ENCODE measurements at regions not wholly inside any gene's neighbourhood (a gene's known extent, or its start where the extent isn't known, plus 50 kb on each side); places are given as distances from the start of the nearest gene placed in this dataset.

GRCh38 chr5:142446960-142447279, 122.1 kb upstream of the SPRY4 start:
- H3K79me2 ChIP-seq (ENCODE audit: insufficient read depth, low read length): no peaks in the 10 kb centered on the region
- no peak for TF ChIP-seq CTCF (conservative IDR thresholded peaks at IDR 0.05; ENCODE audit: low read length)
- no peak overlapping the region for H3K4me3 ChIP-seq (ENCODE audit: low read length, poor library complexity, severe bottlenecking)
- H3K9ac ChIP-seq (ENCODE audit: low read depth, low read length, poor library complexity, severe bottlenecking): no peak overlapping the region
- no peak overlapping the region for H3K4me2 ChIP-seq (ENCODE audit: low read depth, low read length, poor library complexity, severe bottlenecking)
- no peaks in the 10 kb centered on the region for H4K20me1 ChIP-seq (ENCODE audit: insufficient read depth, low read length, poor library complexity, severe bottlenecking)
- peaks cover 3% of the 10 kb centered on the region for H3K4me1 ChIP-seq (ENCODE audit: insufficient read depth, low read length, poor library complexity, severe bottlenecking)
- no peak overlapping the region for H2AFZ ChIP-seq (ENCODE audit: low read length)
- H3K27me3 ChIP-seq (ENCODE audit: insufficient read depth, low read length, poor library complexity, severe bottlenecking): no peaks in the 10 kb centered on the region
- no peaks in the 10 kb centered on the region for H3K9me2 ChIP-seq (replicated peaks; ENCODE audit: low read depth, low read length)
- no peaks in the 10 kb centered on the region; the same call in 1 of the 2 replicates for H3F3A ChIP-seq (ENCODE audit: low read depth)
- H3K36me3 ChIP-seq (ENCODE audit: insufficient read depth, low read length): no peaks in the 10 kb centered on the region
- H3K9me3 ChIP-seq (ENCODE audit: insufficient read depth, low read depth, low read length): peaks cover 7% of the 10 kb centered on the region; the same call in 1 of the 2 replicates

GRCh38 chr5:142446131-142446959, 121.5 kb upstream of the SPRY4 start:
- Histone ChIP-seq H3K4me1 (ENCODE audit: insufficient read depth, low read length, poor library complexity, severe bottlenecking) (peaks cover 9% of the 10 kb centered on the region), H3K36me3 (ENCODE audit: insufficient read depth, low read length) (no peaks in the 10 kb centered on the region), H3K27me3 (ENCODE audit: insufficient read depth, low read length, poor library complexity, severe bottlenecking) (no peaks in the 10 kb centered on the region), H3K4me3 (ENCODE audit: low read length, poor library complexity, severe bottlenecking) (no peak overlapping the region), H3K4me2 (ENCODE audit: low read depth, low read length, poor library complexity, severe bottlenecking) (no peak overlapping the region), H3K9me2 (replicated peaks; ENCODE audit: low read depth, low read length) (no peaks in the 10 kb centered on the region), H3K9me3 (ENCODE audit: insufficient read depth, low read depth, low read length) (peaks cover 7% of the 10 kb centered on the region; the same call in 1 of the 2 replicates), H4K20me1 (ENCODE audit: insufficient read depth, low read length, poor library complexity, severe bottlenecking) (no peaks in the 10 kb centered on the region), H3K79me2 (ENCODE audit: insufficient read depth, low read length) (no peaks in the 10 kb centered on the region), H3K9ac (ENCODE audit: low read depth, low read length, poor library complexity, severe bottlenecking) (no peak overlapping the region), H3F3A (ENCODE audit: low read depth) (no peaks in the 10 kb centered on the region; the same call in 1 of the 2 replicates), H2AFZ (ENCODE audit: low read length) (no peak overlapping the region)
- no peak for TF ChIP-seq EZH2phosphoT487 (IDR thresholded peaks at IDR 0.05; ENCODE audit: borderline replicate concordance)
- no peak for TF ChIP-seq CTCF (conservative IDR thresholded peaks at IDR 0.05; ENCODE audit: low read length)

GRCh38 chr5:142445266-142445665, 120.4 kb upstream of the SPRY4 start:
- Histone ChIP-seq H3K9ac (ENCODE audit: low read depth, low read length, poor library complexity, severe bottlenecking) (no peak overlapping the region), H3K79me2 (ENCODE audit: insufficient read depth, low read length) (no peaks in the 10 kb centered on the region), H3K4me1 (ENCODE audit: insufficient read depth, low read length, poor library complexity, severe bottlenecking) (peaks cover 13% of the 10 kb centered on the region), H2AFZ (ENCODE audit: low read length) (no peak overlapping the region), H4K20me1 (ENCODE audit: insufficient read depth, low read length, poor library complexity, severe bottlenecking) (no peaks in the 10 kb centered on the region), H3F3A (ENCODE audit: low read depth) (no peaks in the 10 kb centered on the region; the same call in 1 of the 2 replicates), H3K4me3 (ENCODE audit: low read length, poor library complexity, severe bottlenecking) (no peak overlapping the region), H3K36me3 (ENCODE audit: insufficient read depth, low read length) (no peaks in the 10 kb centered on the region), H3K9me3 (ENCODE audit: insufficient read depth, low read depth, low read length) (peaks cover 4% of the 10 kb centered on the region; the same call in 1 of the 2 replicates), H3K27me3 (ENCODE audit: insufficient read depth, low read length, poor library complexity, severe bottlenecking) (no peaks in the 10 kb centered on the region), H3K9me2 (replicated peaks; ENCODE audit: low read depth, low read length) (no peaks in the 10 kb centered on the region), H3K4me2 (ENCODE audit: low read depth, low read length, poor library complexity, severe bottlenecking) (no peak overlapping the region)
- TF ChIP-seq EZH2phosphoT487 (IDR thresholded peaks at IDR 0.05; ENCODE audit: borderline replicate concordance): no peak

- H3F3A ChIP-seq (ENCODE audit: low read depth): no peaks in the 10 kb centered on the region
Observed at GRCh38 chr5:142441616-142442015, 116.8 kb upstream of the SPRY4 start.

More at GRCh38 chr5:142441616-142442015, 116.8 kb upstream of the SPRY4 start:
- Histone ChIP-seq H3K9me3 (ENCODE audit: insufficient read depth, low read depth, low read length) (no peaks in the 10 kb centered on the region), H2AFZ (ENCODE audit: low read length) (peak overlapping the region; percentile 63), H4K20me1 (ENCODE audit: insufficient read depth, low read length, poor library complexity, severe bottlenecking) (no peaks in the 10 kb centered on the region), H3K9ac (ENCODE audit: low read depth, low read length, poor library complexity, severe bottlenecking) (no peak overlapping the region), H3K4me3 (ENCODE audit: low read length, poor library complexity, severe bottlenecking) (no peak overlapping the region), H3K36me3 (ENCODE audit: insufficient read depth, low read length) (no peaks in the 10 kb centered on the region), H3K9me2 (replicated peaks; ENCODE audit: low read depth, low read length) (no peaks in the 10 kb centered on the region), H3K4me2 (ENCODE audit: low read depth, low read length, poor library complexity, severe bottlenecking) (peak overlapping the region; percentile 42), H3K27me3 (ENCODE audit: insufficient read depth, low read length, poor library complexity, severe bottlenecking) (no peaks in the 10 kb centered on the region), H3K79me2 (ENCODE audit: insufficient read depth, low read length) (no peaks in the 10 kb centered on the region), H3K4me1 (ENCODE audit: insufficient read depth, low read length, poor library complexity, severe bottlenecking) (peaks cover 27% of the 10 kb centered on the region)
- TF ChIP-seq CTCF (conservative IDR thresholded peaks at IDR 0.05; ENCODE audit: low read length) (peak; percentile 39), EZH2phosphoT487 (IDR thresholded peaks at IDR 0.05; ENCODE audit: borderline replicate concordance) (no peak)

Data from Loucy (cell line).